ENCODE measurements at regions not wholly inside any gene's neighbourhood (a gene's known extent, or its start where the extent isn't known, plus 50 kb on each side); places are given as distances from the start of the nearest gene placed in this dataset.
A peak's percentile ranks its signal among the peaks of the same experiment; 100 is the strongest.

DNA sequence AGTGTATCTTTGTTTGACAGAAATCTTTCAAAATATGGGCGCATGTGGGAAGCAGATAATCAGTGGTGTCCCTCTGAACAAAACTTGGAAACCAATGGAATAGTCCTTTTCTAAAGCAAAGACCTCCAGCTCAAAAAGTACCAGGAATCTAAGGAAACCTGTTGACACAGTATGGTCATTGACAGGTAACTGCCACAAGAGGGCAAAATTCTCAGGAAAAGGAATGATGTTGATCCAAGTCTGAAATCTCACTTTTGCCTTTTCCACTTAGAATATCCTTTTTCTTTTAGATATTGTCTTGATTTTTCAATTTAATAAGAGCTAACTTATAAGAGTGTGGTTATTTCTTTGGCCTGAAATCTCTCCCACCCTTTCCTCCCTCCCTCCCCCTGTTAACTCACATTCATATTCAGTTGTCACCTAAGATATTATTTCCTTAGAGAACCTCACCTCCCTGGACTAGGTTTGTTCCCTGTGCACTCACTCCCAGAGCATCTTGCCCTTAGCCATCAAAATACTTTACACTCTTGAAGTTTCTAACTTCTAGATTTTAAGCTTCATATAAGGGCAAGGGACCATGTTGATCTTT lies 59.0 kb upstream of the BARX1 start:
- TF ChIP-seq CHD4 (IDR thresholded peaks at IDR 0.05; ENCODE audit: borderline replicate concordance) (no peak), HOXA7 (CRISPR knock-in tag; IDR thresholded peaks at IDR 0.05) (no peak), HES2 (IDR thresholded peaks at IDR 0.05) (no peak), RFX5 (IDR thresholded peaks at IDR 0.05) (no peak), FOSB (CRISPR knock-in tag; IDR thresholded peaks at IDR 0.05) (no peak), POLR2AphosphoS2 (conservative IDR thresholded peaks at IDR 0.05; ENCODE audit: low read length) (no peak), TP53 (CRISPR knock-in tag; IDR thresholded peaks at IDR 0.05) (no peak), ZSCAN20 (CRISPR knock-in tag; IDR thresholded peaks at IDR 0.05) (no peak), HEYL (CRISPR knock-in tag; IDR thresholded peaks at IDR 0.05) (no peak), CBX8 (IDR thresholded peaks at IDR 0.05) (no peak), CEBPB (IDR thresholded peaks at IDR 0.05) (no peak), EP300 (IDR thresholded peaks at IDR 0.05) (no peak), RAD21 (conservative IDR thresholded peaks at IDR 0.05 in 1 of 2, IDR thresholded peaks at IDR 0.05 in 1 of 2) (peak; percentile 57 to 60), POLR2A (IDR thresholded peaks at IDR 0.05; ENCODE audit: low read length) (no peak), FOSL2 (IDR thresholded peaks at IDR 0.05) (no peak), FOSL2 (CRISPR knock-in tag; IDR thresholded peaks at IDR 0.05) (no peak), SMC3 (IDR thresholded peaks at IDR 0.05) (peak; percentile 70), CHD2 (IDR thresholded peaks at IDR 0.05; ENCODE audit: low read length, partially characterized antibody) (no peak), ELK1 (IDR thresholded peaks at IDR 0.05; ENCODE audit: low read depth, low read length) (no peak), GATA3 (IDR thresholded peaks at IDR 0.05; ENCODE audit: borderline replicate concordance) (no peak), RARB (CRISPR knock-in tag; IDR thresholded peaks at IDR 0.05) (no peak), JUN (IDR thresholded peaks at IDR 0.05) (no peak), PHF8 (IDR thresholded peaks at IDR 0.05; ENCODE audit: borderline replicate concordance, low read depth) (no peak)
- TF ChIP-seq, protein P1, sequence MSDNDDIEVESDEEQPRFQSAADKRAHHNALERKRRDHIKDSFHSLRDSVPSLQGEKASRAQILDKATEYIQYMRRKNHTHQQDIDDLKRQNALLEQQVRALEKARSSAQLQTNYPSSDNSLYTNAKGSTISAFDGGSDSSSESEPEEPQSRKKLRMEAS (IDR thresholded peaks at IDR 0.05): no peak
- TF ChIP-seq, protein P2, sequence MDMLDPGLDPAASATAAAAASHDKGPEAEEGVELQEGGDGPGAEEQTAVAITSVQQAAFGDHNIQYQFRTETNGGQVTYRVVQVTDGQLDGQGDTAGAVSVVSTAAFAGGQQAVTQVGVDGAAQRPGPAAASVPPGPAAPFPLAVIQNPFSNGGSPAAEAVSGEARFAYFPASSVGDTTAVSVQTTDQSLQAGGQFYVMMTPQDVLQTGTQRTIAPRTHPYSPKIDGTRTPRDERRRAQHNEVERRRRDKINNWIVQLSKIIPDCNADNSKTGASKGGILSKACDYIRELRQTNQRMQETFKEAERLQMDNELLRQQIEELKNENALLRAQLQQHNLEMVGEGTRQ (IDR thresholded peaks at IDR 0.05): no peak
- TF ChIP-seq, protein P3, sequence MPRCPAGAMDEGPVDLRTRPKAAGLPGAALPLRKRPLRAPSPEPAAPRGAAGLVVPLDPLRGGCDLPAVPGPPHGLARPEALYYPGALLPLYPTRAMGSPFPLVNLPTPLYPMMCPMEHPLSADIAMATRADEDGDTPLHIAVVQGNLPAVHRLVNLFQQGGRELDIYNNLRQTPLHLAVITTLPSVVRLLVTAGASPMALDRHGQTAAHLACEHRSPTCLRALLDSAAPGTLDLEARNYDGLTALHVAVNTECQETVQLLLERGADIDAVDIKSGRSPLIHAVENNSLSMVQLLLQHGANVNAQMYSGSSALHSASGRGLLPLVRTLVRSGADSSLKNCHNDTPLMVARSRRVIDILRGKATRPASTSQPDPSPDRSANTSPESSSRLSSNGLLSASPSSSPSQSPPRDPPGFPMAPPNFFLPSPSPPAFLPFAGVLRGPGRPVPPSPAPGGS (IDR thresholded peaks at IDR 0.05): no peak
- TF ChIP-seq, protein P4, sequence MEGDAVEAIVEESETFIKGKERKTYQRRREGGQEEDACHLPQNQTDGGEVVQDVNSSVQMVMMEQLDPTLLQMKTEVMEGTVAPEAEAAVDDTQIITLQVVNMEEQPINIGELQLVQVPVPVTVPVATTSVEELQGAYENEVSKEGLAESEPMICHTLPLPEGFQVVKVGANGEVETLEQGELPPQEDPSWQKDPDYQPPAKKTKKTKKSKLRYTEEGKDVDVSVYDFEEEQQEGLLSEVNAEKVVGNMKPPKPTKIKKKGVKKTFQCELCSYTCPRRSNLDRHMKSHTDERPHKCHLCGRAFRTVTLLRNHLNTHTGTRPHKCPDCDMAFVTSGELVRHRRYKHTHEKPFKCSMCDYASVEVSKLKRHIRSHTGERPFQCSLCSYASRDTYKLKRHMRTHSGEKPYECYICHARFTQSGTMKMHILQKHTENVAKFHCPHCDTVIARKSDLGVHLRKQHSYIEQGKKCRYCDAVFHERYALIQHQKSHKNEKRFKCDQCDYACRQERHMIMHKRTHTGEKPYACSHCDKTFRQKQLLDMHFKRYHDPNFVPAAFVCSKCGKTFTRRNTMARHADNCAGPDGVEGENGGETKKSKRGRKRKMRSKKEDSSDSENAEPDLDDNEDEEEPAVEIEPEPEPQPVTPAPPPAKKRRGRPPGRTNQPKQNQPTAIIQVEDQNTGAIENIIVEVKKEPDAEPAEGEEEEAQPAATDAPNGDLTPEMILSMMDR (IDR thresholded peaks at IDR 0.05): peak; percentile 66
- WGBS (ENCODE audit: missing lambda C conversion rate): 0% methylated on average over 1 of the region's 1 CpG
- H3K4me2 ChIP-seq: no peak overlapping the region
- H3K27ac ChIP-seq: no peak overlapping the region
- DNase-seq (ENCODE audit: low read depth in 1 of 2, low spot score in 1 of 2): peak; percentile 31 to 39
- CTCF ChIA-PET: interaction anchor here (0.5 to 6.4 kb wide), 51 partner anchors 9 to 963 kb away, joined by 3 to 193 read pairs (median 4); partner anchors contain the start of gene ZNF169
- FAIRE-seq: peak; percentile 83
- peak; percentile 64 to 82; a peak in 3 of 6 replicates for ATAC-seq
- no peaks in the 10 kb centered on the region for H3K9me3 ChIP-seq
- H3K4me3 ChIP-seq: no peak overlapping the region
- H3K4me1 ChIP-seq: no peaks in the 10 kb centered on the region
- POLR2A ChIA-PET: interaction anchor here (1.0 kb wide), 1 partner anchor 152 kb away, joined by 3 read pairs; no protein-coding TSS in a partner anchor

Data from A549 (cell line).